ENCODE measurements at regions not wholly inside any gene's neighbourhood (a gene's known extent, or its start where the extent isn't known, plus 50 kb on each side); places are given as distances from the start of the nearest gene placed in this dataset.

GRCh38 chr6:170140129-170140528, 150.7 kb downstream of the DLL1 start:
- no peak for TF ChIP-seq SIN3A (IDR thresholded peaks at IDR 0.05; ENCODE audit: borderline replicate concordance, insufficient read depth, low read length)
- TF ChIP-seq POLR2AphosphoS5 (IDR thresholded peaks at IDR 0.05; ENCODE audit: low read depth, low read length), result no peak
- no peak for TF ChIP-seq REST (IDR thresholded peaks at IDR 0.05; ENCODE audit: insufficient read depth in 1 of 2, low read depth in 2 of 2, low read length in 2 of 2)
- TF ChIP-seq TAF1 (IDR thresholded peaks at IDR 0.05; ENCODE audit: borderline replicate concordance, insufficient read depth, low read length), result no peak
